Glomerular visceral epithelial cell (primary cell): ENCODE measurements at regions not wholly inside any gene's neighbourhood (a gene's known extent, or its start where the extent isn't known, plus 50 kb on each side); places are given as distances from the start of the nearest gene placed in this dataset.
"Not testable (repeated sequence)": the region's sequence is repeated elsewhere in the genome, so short reads cannot be mapped to it uniquely, and the experiment has no call there.

Experiments used
- DNase-seq: peaks from one replicate; pipeline ENCODE4 v3.0.0-alpha.2; 2016; ENCODE audit errors: extremely low spot score

- DNase-seq = peak; percentile 24
These were observed 258.4 kb downstream of the SPRY2 start for GRCh38 chr13:80082396-80083080.

- DNase-seq = no peak
These were observed 266.1 kb downstream of the SPRY2 start for GRCh38 chr13:80074811-80075210.

DNA sequence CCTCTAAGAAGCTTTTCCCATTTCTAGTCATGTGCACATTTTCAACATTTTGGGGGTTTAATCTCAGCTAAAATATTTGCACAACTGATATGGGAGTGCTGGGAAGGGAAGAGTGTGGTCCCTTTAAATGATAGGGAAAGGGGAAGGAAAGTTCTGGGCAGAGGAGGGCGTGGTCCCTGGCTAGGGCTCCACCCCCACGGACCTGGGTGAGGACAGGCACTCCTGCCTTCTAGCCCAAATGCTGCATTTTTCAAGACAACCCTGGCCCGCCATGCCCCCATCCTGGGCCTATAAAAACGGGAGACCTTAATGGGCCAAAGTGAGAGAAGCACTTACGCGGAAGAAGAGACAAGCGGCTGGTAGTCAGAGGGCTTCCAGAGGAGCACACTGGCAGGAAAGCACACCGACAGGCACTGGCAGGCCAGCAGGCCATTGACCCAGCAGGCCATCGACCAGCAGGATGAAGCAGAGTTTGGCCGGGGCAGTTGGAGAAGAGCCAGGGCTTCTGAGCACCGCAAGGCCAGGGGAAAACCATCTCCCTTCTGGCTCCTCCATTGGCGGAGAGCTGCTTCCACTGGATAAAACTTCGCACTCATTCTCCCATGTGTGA, 266.7 kb downstream of the SPRY2 start:
- no peak for DNase-seq

DNA sequence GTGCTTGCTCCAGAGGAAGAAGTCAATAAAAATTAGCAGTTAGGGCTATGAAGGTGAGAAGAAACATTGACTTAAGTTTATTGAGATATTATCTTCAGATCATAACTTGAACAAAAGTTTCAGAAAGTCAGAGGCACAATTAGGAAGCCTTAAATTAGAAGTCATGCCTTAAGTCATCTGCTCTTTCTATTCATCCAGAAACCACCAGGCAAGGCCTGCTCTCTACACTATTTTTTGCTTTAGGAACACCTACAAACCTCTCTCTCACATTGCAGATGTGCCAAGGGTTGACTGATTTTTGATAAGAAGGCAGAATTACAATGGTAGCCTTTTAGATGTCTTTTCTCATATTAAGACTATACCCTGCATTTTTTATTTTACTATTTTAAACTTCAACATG, 268.7 kb downstream of the SPRY2 start:
- DNase-seq = no peak

- DNase-seq = no peak
These were observed 270.8 kb downstream of the SPRY2 start for GRCh38 chr13:80070024-80070703.

DNA sequence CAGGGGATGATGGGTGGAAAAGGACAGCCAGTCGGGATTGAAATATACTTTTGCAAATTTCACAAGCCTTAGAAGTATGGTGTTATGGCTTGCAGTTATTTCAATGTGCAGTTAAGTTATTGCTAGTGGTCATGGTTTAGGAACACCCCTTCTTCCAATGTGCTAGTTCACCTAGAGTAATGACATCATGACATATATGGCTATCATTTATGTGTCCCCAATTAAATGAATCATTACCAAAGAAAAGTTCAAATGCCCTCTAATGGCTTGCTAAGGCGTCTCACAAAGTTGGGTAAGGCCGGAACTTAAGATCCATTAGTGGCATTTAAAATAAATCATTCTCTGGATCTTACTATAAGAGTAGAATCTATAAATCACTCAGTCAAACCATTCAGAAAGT, 271.6 kb downstream of the SPRY2 start:
- DNase-seq = no peak

DNA sequence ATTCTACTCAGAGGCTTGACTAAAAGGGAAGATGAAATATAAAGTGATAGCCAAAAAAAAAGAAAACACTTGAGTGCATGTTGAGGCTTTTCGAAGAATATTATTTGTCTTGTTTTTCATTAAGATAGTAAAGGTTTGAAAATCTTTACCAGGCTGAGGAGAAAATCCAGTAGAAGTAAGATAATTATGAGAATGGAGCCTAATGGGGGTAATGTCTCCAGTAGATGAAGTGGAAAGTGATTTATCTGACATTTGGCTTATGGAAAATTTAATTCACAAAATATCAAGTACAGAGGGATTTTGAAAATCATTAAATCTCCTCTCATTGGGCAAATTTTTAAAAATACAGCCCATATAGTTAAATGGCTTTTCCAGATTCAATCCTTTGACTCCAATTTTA, 274.9 kb downstream of the SPRY2 start:
- DNase-seq = no peak

DNA sequence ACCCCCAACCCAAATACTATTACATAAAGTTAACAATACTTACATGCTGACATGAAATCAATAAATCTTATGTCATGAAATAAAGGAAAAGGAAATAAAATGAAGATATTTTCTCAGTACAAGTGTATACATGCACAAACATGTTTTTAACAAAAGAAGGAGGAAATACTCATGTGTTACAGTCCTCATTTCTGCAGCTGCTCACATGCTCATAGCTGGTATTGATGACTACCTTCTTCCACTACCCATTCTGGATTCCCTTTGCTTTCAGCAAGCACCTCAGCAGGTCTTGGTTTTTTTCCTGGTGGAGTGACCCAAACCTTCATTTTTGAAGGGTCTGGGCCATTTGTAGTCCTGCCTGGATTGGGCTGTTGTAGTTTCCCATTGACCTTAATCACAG, 278.5 kb downstream of the SPRY2 start:
- not testable (repeated sequence) for DNase-seq

- no peak for DNase-seq
These were observed 281.1 kb downstream of the SPRY2 start for GRCh38 chr13:80059789-80060188.

- DNase-seq = no peak
These were observed 282.3 kb downstream of the SPRY2 start for GRCh38 chr13:80058626-80059025.

DNA sequence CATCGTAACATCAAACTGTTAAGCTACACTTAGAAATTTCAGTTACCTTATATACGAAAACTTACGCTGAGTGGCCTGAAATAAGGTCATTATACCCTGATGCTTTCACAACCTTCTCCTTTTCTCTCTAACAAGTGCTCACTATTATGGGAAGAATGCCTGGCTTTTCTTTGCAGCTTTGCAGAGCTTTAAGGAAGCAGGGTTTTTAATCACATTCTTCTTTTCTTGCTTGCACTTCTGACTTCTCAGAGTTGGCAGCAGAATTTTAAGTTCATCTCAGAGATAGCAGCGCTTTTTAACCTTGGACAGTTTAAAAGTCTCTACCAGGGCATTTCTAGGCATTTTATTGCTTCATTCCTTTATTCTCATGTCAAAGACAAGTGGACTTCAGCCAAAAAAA, 285.1 kb downstream of the SPRY2 start:
- no peak for DNase-seq

DNA sequence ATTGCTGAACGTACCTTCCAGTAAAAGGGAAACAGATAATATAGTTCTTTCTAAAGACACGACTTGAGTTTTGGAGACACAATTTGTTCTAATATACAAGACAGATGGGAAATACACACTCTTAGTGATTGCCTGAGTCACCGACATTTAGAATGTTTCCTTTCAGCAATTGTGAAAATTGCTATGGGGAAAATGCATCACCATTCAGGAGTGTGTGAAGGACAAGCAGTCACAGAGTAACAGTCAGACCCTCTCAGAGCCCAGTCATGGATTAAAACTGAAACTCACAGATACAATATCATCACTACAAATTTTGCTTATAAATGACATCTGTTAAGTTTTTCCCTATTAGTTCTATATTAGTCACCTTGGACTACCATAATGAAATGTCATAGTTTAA, 286.1 kb downstream of the SPRY2 start:
- DNase-seq = no peak

DNA sequence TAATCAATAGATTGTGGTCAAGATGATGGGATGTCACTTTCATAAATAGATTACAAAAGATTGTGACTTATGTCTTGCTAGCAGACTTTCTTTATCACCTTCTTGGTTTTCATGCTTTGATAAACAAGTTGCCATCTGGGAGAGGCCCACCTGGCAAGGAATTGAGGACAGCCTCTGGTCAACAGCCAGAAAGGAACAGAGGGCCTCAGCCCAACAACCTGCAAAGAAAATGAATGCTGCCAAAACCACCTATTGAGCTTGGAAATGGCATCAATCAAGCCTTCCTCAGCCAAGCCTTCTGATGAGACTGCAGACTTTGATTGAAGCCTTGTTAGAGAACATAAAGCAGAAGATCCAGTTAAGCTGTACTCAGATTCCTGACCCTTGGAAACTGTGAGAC, 288.6 kb downstream of the SPRY2 start:
- DNase-seq = no peak

- no peak for DNase-seq
These were observed 290.7 kb downstream of the SPRY2 start for GRCh38 chr13:80050252-80050651.

- DNase-seq = peak; percentile 95
These were observed 292.1 kb downstream of the SPRY2 start for GRCh38 chr13:80048802-80049201.

DNA sequence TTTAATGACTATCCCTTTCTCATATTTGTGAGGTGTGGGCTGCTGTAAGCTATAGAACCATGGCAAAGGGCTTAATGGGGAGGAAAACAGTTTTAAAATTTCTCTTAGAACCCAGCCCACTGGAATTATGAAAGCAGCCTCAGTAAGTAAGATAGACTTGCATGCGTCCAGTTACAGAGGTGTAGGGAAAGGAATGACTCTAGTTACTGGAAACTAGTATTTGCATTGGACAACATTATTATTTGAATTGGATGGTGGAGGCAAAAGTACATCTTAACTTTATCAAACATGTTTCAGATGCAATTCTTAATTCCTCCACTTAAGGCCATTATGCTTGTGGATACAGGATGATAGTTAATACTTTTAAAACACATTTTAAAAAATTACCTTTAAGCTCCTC, 292.9 kb downstream of the SPRY2 start:
- no peak for DNase-seq

DNA sequence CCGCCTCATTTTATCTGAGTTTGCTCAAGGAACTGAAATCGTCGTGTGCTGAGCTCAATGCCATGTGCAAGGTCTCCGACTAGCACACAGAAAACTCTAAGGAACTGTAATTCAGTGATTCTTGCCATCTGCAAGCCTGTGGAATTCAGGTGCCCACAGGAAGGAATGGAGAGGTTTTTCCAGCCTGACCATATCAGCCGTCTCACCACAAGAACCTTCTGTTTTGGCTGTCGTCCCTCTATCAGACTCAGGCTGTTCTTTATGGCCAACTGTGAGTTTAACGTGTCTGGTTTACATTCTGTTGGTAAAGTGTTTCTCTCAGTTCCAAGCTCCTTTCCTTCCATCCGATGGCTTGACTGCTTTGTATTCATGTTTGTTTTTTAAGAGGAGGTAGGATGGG, 293.5 kb downstream of the SPRY2 start:
- DNase-seq = peak; percentile 83

GRCh38 chr13:80040981-80041317, 300.0 kb downstream of the SPRY2 start:
- no peak for DNase-seq

DNA sequence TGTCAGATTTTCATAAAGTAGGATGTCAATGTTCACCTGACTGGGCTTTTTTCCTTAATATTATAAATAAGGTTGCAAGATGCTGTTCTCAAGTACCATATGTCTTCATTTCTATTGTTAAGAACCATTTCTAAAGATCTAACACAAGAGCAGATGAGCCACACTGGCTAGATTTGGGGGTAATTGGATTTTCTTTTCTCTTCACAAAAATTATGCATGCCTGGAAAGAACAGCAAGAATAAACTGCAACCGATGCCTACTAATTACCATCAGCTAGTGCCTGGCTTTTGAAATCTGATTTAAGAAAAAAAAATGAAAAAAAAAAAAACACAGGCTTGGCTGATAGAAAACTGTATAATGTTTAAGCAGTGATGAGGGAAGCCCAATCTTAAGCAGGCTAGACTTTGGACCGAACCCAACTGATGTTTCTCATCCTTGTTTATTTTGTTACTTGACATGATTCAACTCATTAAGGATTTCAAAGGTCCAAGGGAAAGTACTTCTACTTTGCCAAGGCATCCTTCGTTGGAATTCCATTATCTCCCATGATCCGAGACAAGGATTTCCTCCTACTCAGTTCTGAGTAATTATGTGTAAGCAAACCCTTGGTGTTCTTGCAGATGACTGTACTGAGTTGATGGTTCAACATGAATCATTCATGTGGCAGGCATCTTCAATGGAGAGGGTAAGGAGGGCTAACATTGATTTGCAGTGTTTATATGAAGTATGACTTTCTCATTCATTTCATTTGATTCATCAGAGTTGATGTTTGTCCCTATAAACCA, 300.5 kb downstream of the SPRY2 start:
- DNase-seq = peak; percentile 90

DNA sequence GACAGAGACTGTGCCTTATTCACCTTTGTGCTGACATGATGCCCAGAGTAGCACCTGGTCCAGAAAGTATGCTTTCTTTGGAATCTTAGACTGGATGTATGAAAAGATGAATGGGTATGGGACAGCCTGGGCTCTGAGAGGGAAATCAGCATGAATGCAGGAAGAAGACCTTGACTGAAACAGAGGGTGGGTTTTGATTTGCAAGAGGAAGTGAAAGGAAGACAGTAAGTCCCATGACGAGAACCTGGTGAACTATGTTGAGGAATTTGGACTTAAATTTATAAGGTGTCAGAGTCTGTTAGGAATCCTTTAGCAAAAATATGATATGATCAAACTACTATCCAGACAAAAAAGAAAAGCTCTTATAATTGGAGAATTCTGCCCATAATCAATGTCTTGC, 301.9 kb downstream of the SPRY2 start:
- DNase-seq = no peak

DNA sequence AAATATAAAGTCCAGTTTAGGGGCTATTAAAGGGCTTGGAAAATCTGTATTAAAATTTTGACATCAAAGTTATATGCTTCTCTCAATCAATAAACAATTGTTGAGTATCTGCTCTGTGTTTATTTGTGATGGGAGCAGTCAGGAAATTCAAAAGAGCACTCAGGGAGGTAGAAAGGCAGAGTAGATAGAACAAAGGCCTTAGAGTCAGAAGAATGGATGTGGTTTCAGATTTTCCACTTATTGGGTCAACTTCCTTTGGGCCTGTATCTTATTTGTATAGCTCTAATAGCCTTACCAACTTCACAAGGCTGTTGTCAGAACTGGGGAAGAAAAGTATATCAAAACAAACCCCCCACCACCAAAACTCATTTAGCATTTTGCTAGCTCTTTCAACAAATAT, 302.6 kb downstream of the SPRY2 start:
- DNase-seq = no peak

GRCh38 chr13:80037505-80037888, 303.4 kb downstream of the SPRY2 start:
- DNase-seq = peak; percentile 73
